HL-60 (cell line): ENCODE measurements at regions not wholly inside any gene's neighbourhood (a gene's known extent, or its start where the extent isn't known, plus 50 kb on each side); places are given as distances from the start of the nearest gene placed in this dataset.
"Not testable (repeated sequence)": the region's sequence is repeated elsewhere in the genome, so short reads cannot be mapped to it uniquely, and the experiment has no call there.

Source experiments
- CTCF ChIP-seq: IDR thresholded peaks from one replicate; pipeline ENCODE4 v1.5.1; 2011; ENCODE audit warnings: low read length, control low read depth, inconsistent platforms; ENCODE audit not compliant: insufficient read depth
- GABPA ChIP-seq: IDR thresholded peaks from 2 replicates; pipeline ENCODE4 v1.6.1; 2012; ENCODE audit warnings: low read depth
- POLR2AphosphoS5 ChIP-seq: IDR thresholded peaks from 2 replicates; pipeline ENCODE4 v1.6.1; 2012; ENCODE audit warnings: low read depth
- SPI1 ChIP-seq: IDR thresholded peaks from 2 replicates; pipeline ENCODE4 v1.6.1; 2012; ENCODE audit warnings: low read depth, mild to moderate bottlenecking, borderline replicate concordance
- TF ChIP-seq, protein P1 (sequence below): IDR thresholded peaks from 2 replicates; pipeline ENCODE4 v1.6.1; 2012; ENCODE audit warnings: low read depth; ENCODE audit not compliant: insufficient replicate concordance

- not testable (repeated sequence) for TF ChIP-seq CTCF, SPI1, GABPA, POLR2AphosphoS5
- TF ChIP-seq, protein P1, sequence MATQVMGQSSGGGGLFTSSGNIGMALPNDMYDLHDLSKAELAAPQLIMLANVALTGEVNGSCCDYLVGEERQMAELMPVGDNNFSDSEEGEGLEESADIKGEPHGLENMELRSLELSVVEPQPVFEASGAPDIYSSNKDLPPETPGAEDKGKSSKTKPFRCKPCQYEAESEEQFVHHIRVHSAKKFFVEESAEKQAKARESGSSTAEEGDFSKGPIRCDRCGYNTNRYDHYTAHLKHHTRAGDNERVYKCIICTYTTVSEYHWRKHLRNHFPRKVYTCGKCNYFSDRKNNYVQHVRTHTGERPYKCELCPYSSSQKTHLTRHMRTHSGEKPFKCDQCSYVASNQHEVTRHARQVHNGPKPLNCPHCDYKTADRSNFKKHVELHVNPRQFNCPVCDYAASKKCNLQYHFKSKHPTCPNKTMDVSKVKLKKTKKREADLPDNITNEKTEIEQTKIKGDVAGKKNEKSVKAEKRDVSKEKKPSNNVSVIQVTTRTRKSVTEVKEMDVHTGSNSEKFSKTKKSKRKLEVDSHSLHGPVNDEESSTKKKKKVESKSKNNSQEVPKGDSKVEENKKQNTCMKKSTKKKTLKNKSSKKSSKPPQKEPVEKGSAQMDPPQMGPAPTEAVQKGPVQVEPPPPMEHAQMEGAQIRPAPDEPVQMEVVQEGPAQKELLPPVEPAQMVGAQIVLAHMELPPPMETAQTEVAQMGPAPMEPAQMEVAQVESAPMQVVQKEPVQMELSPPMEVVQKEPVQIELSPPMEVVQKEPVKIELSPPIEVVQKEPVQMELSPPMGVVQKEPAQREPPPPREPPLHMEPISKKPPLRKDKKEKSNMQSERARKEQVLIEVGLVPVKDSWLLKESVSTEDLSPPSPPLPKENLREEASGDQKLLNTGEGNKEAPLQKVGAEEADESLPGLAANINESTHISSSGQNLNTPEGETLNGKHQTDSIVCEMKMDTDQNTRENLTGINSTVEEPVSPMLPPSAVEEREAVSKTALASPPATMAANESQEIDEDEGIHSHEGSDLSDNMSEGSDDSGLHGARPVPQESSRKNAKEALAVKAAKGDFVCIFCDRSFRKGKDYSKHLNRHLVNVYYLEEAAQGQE = not testable (repeated sequence)
Measured at GRCh38 chr11:93596171-93596570, 53.0 kb upstream of the SMCO4 start.
